ENCODE measurements at regions not wholly inside any gene's neighbourhood (a gene's known extent, or its start where the extent isn't known, plus 50 kb on each side); places are given as distances from the start of the nearest gene placed in this dataset.

DNA sequence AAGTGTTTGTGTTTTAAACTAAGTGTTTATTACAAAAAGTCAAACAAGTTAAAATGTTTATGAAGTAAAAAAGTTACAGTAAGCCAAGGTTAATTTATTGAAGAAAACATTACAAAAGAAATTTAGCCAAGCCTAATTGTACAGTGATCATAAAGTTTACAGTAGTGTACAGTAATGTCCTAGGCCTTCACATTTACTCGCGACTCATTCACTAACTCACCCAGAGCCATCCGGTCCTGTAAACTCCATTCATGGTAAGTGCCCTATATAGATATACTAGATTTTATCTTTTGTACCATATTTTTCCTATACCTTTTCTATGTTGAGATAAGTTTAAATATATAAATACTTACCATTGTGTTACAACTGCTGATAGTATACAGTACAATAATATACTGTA, 481.8 kb upstream of the TENM4 start:
- H3K27ac Mint-ChIP-seq, result no peak overlapping the region
- no peaks in the 10 kb centered on the region for H3K36me3 Mint-ChIP-seq (ENCODE audit: insufficient read depth)
- H3K4me3 Mint-ChIP-seq (ENCODE audit: low read depth), result no peak overlapping the region
- TF ChIP-seq, protein P1, sequence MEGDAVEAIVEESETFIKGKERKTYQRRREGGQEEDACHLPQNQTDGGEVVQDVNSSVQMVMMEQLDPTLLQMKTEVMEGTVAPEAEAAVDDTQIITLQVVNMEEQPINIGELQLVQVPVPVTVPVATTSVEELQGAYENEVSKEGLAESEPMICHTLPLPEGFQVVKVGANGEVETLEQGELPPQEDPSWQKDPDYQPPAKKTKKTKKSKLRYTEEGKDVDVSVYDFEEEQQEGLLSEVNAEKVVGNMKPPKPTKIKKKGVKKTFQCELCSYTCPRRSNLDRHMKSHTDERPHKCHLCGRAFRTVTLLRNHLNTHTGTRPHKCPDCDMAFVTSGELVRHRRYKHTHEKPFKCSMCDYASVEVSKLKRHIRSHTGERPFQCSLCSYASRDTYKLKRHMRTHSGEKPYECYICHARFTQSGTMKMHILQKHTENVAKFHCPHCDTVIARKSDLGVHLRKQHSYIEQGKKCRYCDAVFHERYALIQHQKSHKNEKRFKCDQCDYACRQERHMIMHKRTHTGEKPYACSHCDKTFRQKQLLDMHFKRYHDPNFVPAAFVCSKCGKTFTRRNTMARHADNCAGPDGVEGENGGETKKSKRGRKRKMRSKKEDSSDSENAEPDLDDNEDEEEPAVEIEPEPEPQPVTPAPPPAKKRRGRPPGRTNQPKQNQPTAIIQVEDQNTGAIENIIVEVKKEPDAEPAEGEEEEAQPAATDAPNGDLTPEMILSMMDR (IDR thresholded peaks at IDR 0.05; ENCODE audit: unreplicated experiment), result no peak
- no peak for DNase-seq (ENCODE audit: low spot score, unreplicated experiment)
- peaks cover 2% of the 10 kb centered on the region for H3K9me3 Mint-ChIP-seq (ENCODE audit: low read depth)
- peaks cover 3% of the 10 kb centered on the region for H3K4me1 Mint-ChIP-seq (ENCODE audit: low read depth)
- no peaks in the 10 kb centered on the region for H3K27me3 Mint-ChIP-seq

DNA sequence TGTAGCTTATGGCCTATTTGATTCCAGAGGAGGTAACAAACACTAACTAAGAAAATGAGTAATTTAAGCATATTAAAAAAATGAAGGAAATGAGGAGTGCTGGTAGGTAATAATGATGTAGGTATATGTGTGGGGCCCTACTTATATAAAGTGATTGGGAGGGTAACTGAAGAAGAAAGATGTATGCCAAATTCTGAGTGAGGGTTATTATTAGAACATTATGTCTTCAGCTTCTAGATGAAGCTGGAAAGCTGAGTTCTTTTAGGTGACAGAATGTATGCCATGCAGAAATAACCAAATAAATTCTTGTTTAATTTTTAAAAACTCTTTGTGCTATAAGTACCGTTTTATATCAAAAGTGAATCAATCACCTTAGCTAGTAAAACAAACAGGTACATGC, 479.6 kb upstream of the TENM4 start:
- Mint-ChIP-seq H3K27ac (no peak overlapping the region), H3K9me3 (ENCODE audit: low read depth) (peaks cover 5% of the 10 kb centered on the region), H3K36me3 (ENCODE audit: insufficient read depth) (no peaks in the 10 kb centered on the region), H3K4me3 (ENCODE audit: low read depth) (no peak overlapping the region), H3K4me1 (ENCODE audit: low read depth) (no peaks in the 10 kb centered on the region), H3K27me3 (no peaks in the 10 kb centered on the region)
- DNase-seq (ENCODE audit: low spot score, unreplicated experiment), result no peak
- TF ChIP-seq, protein P1 (IDR thresholded peaks at IDR 0.05; ENCODE audit: unreplicated experiment), result no peak

DNA sequence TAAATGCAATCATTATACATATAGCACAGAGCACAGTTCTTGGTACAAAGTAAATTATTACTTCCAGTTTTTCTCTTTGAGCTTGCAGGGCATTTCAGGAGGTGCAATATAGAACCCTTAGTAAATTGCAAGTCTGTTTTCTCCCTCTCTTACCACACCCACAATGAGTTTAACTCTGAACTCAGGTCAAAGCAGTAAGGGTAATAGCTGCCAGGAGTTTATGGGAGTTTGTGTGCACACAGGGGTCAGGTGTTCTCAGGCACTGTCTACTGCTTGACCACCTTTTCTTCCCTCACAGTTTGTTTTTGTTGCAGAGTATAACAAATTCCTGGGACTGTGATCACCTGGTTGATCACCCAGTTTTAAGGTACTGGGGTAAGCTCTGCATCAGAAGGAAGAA, 478.5 kb upstream of the TENM4 start:
- DNase-seq (ENCODE audit: low spot score, unreplicated experiment), result no peak
- H3K4me3 Mint-ChIP-seq (ENCODE audit: low read depth), result no peak overlapping the region
- TF ChIP-seq, protein P1 (IDR thresholded peaks at IDR 0.05; ENCODE audit: unreplicated experiment), result no peak
- peaks cover 5% of the 10 kb centered on the region for H3K9me3 Mint-ChIP-seq (ENCODE audit: low read depth)
- no peak overlapping the region for H3K27ac Mint-ChIP-seq
- no peaks in the 10 kb centered on the region for H3K4me1 Mint-ChIP-seq (ENCODE audit: low read depth)
- H3K36me3 Mint-ChIP-seq (ENCODE audit: insufficient read depth), result no peaks in the 10 kb centered on the region
- H3K27me3 Mint-ChIP-seq, result no peaks in the 10 kb centered on the region

DNA sequence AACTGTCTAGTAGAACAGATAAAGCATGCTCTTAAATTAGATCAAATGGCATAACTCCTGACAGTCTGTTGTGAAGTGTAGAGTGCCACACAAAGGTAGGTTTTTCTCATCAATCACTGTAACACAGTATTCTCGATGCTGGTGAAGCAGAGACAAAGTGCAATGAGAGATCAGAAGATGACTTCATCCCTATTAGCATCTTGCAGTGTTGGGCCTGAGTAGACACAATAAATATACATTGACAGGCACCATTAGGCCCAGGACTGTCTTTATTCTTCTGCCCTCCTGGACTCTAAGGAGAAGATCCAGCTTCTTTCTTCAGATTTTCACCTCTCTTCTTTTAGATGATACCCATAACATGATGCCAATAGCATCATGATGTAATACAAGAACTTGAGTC, 478.0 kb upstream of the TENM4 start:
- peaks cover 3% of the 10 kb centered on the region for H3K9me3 Mint-ChIP-seq (ENCODE audit: low read depth)
- no peak for DNase-seq (ENCODE audit: low spot score, unreplicated experiment)
- no peak overlapping the region for H3K27ac Mint-ChIP-seq
- no peak overlapping the region for H3K4me3 Mint-ChIP-seq (ENCODE audit: low read depth)
- TF ChIP-seq, protein P1 (IDR thresholded peaks at IDR 0.05; ENCODE audit: unreplicated experiment), result no peak
- H3K27me3 Mint-ChIP-seq, result no peaks in the 10 kb centered on the region
- no peaks in the 10 kb centered on the region for H3K4me1 Mint-ChIP-seq (ENCODE audit: low read depth)
- H3K36me3 Mint-ChIP-seq (ENCODE audit: insufficient read depth), result no peaks in the 10 kb centered on the region

DNA sequence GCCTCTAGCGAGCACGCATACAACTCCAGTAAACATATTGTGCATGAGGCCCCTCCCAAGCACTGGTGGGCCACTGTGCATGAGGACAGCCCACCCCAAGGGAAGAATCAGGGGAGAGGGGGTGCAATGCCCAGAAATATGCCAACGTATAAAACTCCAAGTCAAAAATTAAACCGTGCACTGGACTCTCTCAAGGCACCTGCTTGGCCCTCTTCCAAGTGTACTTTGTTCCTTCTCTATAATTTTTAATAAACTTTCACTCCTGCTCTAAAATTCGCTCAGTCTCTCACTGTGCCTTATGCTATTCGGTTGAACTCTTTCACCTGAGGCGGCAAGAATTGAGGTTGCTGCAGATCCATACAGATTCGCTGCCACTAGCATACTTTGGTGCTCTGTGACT, 465.3 kb upstream of the TENM4 start:
- Mint-ChIP-seq H3K27ac (no peak overlapping the region), H3K36me3 (ENCODE audit: insufficient read depth) (no peaks in the 10 kb centered on the region), H3K9me3 (ENCODE audit: low read depth) (peaks cover 1% of the 10 kb centered on the region), H3K4me3 (ENCODE audit: low read depth) (no peak overlapping the region), H3K4me1 (ENCODE audit: low read depth) (no peaks in the 10 kb centered on the region), H3K27me3 (no peaks in the 10 kb centered on the region)
- TF ChIP-seq, protein P1 (IDR thresholded peaks at IDR 0.05; ENCODE audit: unreplicated experiment), result no peak
- DNase-seq (ENCODE audit: low spot score, unreplicated experiment), result no peak

Measured in progenitor cell of endocrine pancreas (in vitro differentiated cells).